ENCODE measurements at regions not wholly inside any gene's neighbourhood (a gene's known extent, or its start where the extent isn't known, plus 50 kb on each side); places are given as distances from the start of the nearest gene placed in this dataset.

GRCh38 chr17:5861854-5862253, 208.3 kb upstream of the WSCD1 start:
- TF ChIP-seq CTCF (conservative IDR thresholded peaks at IDR 0.05; ENCODE audit: low read depth in 2 of 2) = no peak
- no peak for TF ChIP-seq EZH2 (IDR thresholded peaks at IDR 0.05; ENCODE audit: low read depth, unreplicated experiment)
- no peak for TF ChIP-seq STAT1 (IDR thresholded peaks at IDR 0.05; ENCODE audit: unreplicated experiment)
- TF ChIP-seq REST (IDR thresholded peaks at IDR 0.05; ENCODE audit: unreplicated experiment) = no peak
- no peak for TF ChIP-seq POLR2AphosphoS5 (IDR thresholded peaks at IDR 0.05; ENCODE audit: low read depth)
- no peak for TF ChIP-seq CREB1 (CRISPR knock-in tag; IDR thresholded peaks at IDR 0.05; ENCODE audit: low read depth)
- no peak for TF ChIP-seq JUNB (IDR thresholded peaks at IDR 0.05; ENCODE audit: unreplicated experiment)
